ENCODE measurements at regions not wholly inside any gene's neighbourhood (a gene's known extent, or its start where the extent isn't known, plus 50 kb on each side); places are given as distances from the start of the nearest gene placed in this dataset.

GRCh38 chr2:43095533-43096295, 130.7 kb downstream of the ZFP36L2 start:
- Histone ChIP-seq H3K36me3 (ENCODE audit: insufficient read depth, low read length) (no peaks in the 10 kb centered on the region), H3K9me3 (ENCODE audit: low read depth, low read length) (no peaks in the 10 kb centered on the region), H3K27ac (no peak overlapping the region), H3K9ac (ENCODE audit: insufficient read length) (no peak overlapping the region), H3K4me3 (no peak overlapping the region)
- TF ChIP-seq EZH2 (IDR thresholded peaks at IDR 0.05) (no peak), FOXP2 (optimal IDR thresholded peaks at IDR 0.05; ENCODE audit: control extremely low read depth, extremely low read length, insufficient read depth) (no peak), POLR2AphosphoS5 (IDR thresholded peaks at IDR 0.05; ENCODE audit: borderline replicate concordance, low read depth, low read length) (no peak)
- DNase-seq (ENCODE audit: low read depth, low spot score), result no peak

DNA sequence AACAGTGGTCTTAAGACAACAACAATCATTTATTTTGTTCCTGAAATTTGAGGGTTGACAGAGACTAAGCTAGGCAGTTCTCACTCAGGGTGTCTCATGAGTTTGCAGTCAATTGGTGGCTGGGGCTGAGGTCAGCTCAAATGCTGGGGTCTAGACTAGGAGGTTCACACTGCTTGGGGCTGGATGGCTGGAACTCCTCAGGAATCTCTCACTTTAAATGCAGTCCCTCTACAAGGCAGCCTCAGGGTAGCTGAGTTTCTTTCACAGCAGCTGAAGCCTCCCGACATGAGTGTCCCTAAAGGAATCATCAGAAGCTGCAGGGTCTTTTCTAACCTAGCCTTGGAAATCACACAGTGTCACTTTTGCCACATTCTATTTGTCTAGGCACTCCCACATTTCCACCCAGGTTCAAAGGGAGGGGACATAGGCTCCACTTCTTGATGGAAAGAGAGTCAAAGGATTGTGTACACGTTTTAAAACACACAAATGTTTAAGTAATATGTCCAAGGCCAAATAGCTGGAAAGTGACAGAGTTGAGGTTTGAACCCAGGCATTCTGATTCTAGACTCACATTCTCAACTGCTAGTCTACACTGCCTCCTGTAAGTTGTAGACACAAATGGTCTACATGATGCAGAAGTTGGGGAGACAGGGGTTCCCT, 133.8 kb downstream of the ZFP36L2 start:
- DNase-seq (ENCODE audit: low read depth, low spot score), result no peak
- Histone ChIP-seq H3K9me3 (ENCODE audit: low read depth, low read length) (no peaks in the 10 kb centered on the region), H3K9ac (ENCODE audit: insufficient read length) (no peak overlapping the region), H3K27ac (no peak overlapping the region), H3K36me3 (ENCODE audit: insufficient read depth, low read length) (no peaks in the 10 kb centered on the region), H3K4me3 (no peak overlapping the region)
- TF ChIP-seq POLR2AphosphoS5 (IDR thresholded peaks at IDR 0.05; ENCODE audit: borderline replicate concordance, low read depth, low read length), result no peak
- TF ChIP-seq FOXP2 (optimal IDR thresholded peaks at IDR 0.05; ENCODE audit: control extremely low read depth, extremely low read length, insufficient read depth), result no peak
- no peak for TF ChIP-seq EZH2 (IDR thresholded peaks at IDR 0.05)

DNA sequence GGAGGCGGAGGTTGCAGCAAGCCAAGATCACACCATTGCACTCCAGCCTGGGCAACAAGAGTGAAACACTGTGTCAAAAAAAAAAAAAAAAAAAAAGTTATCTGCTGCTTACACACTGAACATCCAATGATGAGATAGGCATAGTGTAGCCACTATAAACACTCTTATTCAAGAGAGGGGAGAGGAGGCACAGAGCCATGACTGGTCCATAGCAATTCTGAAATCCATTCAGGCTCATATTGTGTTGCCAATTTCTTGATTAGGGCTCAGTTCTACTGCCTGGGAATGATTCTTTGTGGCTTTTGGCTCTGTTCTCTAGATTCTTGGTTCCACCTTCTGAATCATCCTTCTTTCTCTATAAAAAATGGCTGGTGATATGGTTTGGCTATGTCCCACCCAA, 136.1 kb downstream of the ZFP36L2 start:
- H3K9ac ChIP-seq (ENCODE audit: insufficient read length), result no peak overlapping the region
- H3K36me3 ChIP-seq (ENCODE audit: insufficient read depth, low read length), result no peaks in the 10 kb centered on the region
- H3K27ac ChIP-seq, result no peak overlapping the region
- no peak for DNase-seq (ENCODE audit: low read depth, low spot score)
- TF ChIP-seq EZH2 (IDR thresholded peaks at IDR 0.05), result no peak
- TF ChIP-seq POLR2AphosphoS5 (IDR thresholded peaks at IDR 0.05; ENCODE audit: borderline replicate concordance, low read depth, low read length), result no peak
- TF ChIP-seq FOXP2 (optimal IDR thresholded peaks at IDR 0.05; ENCODE audit: control extremely low read depth, extremely low read length, insufficient read depth), result no peak
- H3K4me3 ChIP-seq, result no peak overlapping the region
- H3K9me3 ChIP-seq (ENCODE audit: low read depth, low read length), result no peaks in the 10 kb centered on the region

DNA sequence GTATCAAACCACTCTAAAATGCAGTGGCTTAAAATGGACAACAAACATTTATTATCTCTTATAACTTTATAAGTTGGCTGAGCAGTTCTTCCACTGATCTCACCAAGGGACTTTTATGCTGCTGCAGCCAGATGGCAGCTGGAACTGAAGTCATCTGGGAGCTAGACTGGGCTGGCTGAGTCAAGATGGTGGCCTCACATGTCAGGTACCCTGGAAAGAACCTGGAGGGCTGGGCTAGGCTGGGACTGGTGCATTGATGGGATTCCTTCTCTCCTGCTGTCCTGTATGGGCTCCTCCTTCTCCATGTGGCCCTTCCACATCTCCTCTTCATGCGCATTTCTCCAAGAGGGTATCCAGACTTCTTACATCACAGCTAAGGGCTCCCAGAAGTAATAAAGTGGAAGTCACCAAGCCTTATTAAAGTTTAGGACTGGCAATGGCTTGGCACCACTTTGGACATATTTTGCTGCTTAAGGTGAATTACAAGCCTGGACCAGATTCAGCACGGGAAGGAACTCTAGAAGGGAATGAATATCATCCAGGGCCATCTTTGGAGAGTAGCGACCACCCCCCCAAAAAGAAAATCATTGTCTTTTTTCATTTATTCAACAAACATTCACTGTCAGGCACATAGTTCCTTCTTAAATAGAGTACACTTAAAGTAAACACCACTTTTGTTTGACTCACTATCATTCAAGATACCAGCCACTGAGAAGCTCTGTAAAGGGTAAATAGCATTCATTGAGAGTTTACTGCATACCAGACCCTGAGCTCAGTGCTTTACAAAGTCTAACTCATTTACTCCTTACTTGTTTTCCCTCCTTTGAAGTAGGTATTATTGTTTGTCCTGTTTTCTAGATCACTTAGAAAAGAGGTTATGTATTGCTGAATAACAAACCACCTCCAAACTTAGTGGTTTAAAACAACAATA, 138.0 kb downstream of the ZFP36L2 start:
- Histone ChIP-seq H3K27ac (no peak overlapping the region), H3K36me3 (ENCODE audit: insufficient read depth, low read length) (no peaks in the 10 kb centered on the region), H3K9ac (ENCODE audit: insufficient read length) (no peak overlapping the region), H3K9me3 (ENCODE audit: low read depth, low read length) (no peaks in the 10 kb centered on the region), H3K4me3 (no peak overlapping the region)
- DNase-seq (ENCODE audit: low read depth, low spot score), result no peak
- TF ChIP-seq EZH2 (IDR thresholded peaks at IDR 0.05), result no peak
- no peak for TF ChIP-seq FOXP2 (optimal IDR thresholded peaks at IDR 0.05; ENCODE audit: control extremely low read depth, extremely low read length, insufficient read depth)

- Histone ChIP-seq H3K36me3 (ENCODE audit: insufficient read depth, low read length) (no peaks in the 10 kb centered on the region), H3K9ac (ENCODE audit: insufficient read length) (no peak overlapping the region), H3K27ac (no peak overlapping the region)
These were observed 139.0 kb downstream of the ZFP36L2 start for GRCh38 chr2:43087413-43087812.

DNA sequence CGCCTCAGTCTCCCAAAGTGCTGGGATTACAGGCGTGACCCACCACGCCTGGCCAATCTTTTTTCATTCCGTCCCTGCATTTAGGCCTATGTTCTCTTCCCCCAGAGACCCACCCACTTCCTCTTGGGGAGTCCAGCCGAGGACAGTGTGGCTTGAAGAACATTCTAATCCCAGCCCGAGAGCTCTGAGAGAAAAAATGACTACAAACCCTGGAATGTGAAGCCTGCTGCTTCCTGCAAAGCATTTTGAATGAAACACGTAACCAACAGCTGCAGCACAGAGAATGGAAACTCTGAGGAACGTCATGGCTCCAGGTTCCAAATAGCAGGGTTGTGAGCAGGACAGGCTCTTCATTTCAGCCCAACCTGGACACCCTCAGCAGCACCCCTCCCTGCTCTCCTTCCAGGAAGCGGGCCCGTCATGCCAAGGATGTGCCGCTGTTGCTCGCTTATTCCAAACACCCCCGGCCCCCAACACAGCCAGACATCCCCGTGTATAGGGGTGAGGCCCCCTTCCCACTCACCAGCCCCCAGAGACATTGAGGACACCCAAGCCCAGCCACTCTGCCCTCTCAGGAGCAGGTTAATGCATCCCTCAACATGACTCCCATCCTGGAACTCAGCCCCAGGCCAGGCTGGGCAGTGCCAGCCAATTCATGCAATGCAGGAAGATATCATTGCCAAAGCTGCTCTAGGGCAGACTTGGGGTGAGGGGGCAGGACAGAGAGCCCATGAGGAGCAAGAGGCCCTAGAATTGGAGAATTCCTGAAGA, 139.8 kb downstream of the ZFP36L2 start:
- H3K4me3 ChIP-seq, result no peak overlapping the region
- no peak for DNase-seq (ENCODE audit: low read depth, low spot score)
- H3K36me3 ChIP-seq (ENCODE audit: insufficient read depth, low read length), result no peaks in the 10 kb centered on the region
- H3K27ac ChIP-seq, result no peak overlapping the region
- TF ChIP-seq POLR2AphosphoS5 (IDR thresholded peaks at IDR 0.05; ENCODE audit: borderline replicate concordance, low read depth, low read length), result no peak
- TF ChIP-seq FOXP2 (optimal IDR thresholded peaks at IDR 0.05; ENCODE audit: control extremely low read depth, extremely low read length, insufficient read depth), result no peak
- no peak for TF ChIP-seq EZH2 (IDR thresholded peaks at IDR 0.05)
- no peak overlapping the region for H3K9ac ChIP-seq (ENCODE audit: insufficient read length)
- H3K9me3 ChIP-seq (ENCODE audit: low read depth, low read length), result no peaks in the 10 kb centered on the region

More at GRCh38 chr2:43087413-43087812, 139.0 kb downstream of the ZFP36L2 start:
- H3K9me3 ChIP-seq (ENCODE audit: low read depth, low read length), result no peaks in the 10 kb centered on the region
- TF ChIP-seq EZH2 (IDR thresholded peaks at IDR 0.05), result no peak
- no peak for TF ChIP-seq POLR2AphosphoS5 (IDR thresholded peaks at IDR 0.05; ENCODE audit: borderline replicate concordance, low read depth, low read length)
- TF ChIP-seq FOXP2 (optimal IDR thresholded peaks at IDR 0.05; ENCODE audit: control extremely low read depth, extremely low read length, insufficient read depth), result no peak
- H3K4me3 ChIP-seq, result no peak overlapping the region
- DNase-seq (ENCODE audit: low read depth, low spot score), result no peak

- TF ChIP-seq FOXP2 (optimal IDR thresholded peaks at IDR 0.05; ENCODE audit: control extremely low read depth, extremely low read length, insufficient read depth) (no peak), EZH2 (IDR thresholded peaks at IDR 0.05) (no peak), POLR2AphosphoS5 (IDR thresholded peaks at IDR 0.05; ENCODE audit: borderline replicate concordance, low read depth, low read length) (no peak)
- H3K4me3 ChIP-seq, result no peak overlapping the region
- H3K27ac ChIP-seq, result no peak overlapping the region
- H3K9me3 ChIP-seq (ENCODE audit: low read depth, low read length), result no peaks in the 10 kb centered on the region
- DNase-seq (ENCODE audit: low read depth, low spot score), result no peak
- H3K9ac ChIP-seq (ENCODE audit: insufficient read length), result no peak overlapping the region
- no peaks in the 10 kb centered on the region for H3K36me3 ChIP-seq (ENCODE audit: insufficient read depth, low read length)
These were observed 140.5 kb downstream of the ZFP36L2 start for GRCh38 chr2:43085929-43086328.

Data from SK-N-MC (cell line).